Natural killer cell (primary cell): ENCODE measurements at regions not wholly inside any gene's neighbourhood (a gene's known extent, or its start where the extent isn't known, plus 50 kb on each side); places are given as distances from the start of the nearest gene placed in this dataset.

Experiments
- ATAC-seq, 3 donors: fragments of 150-1000 bp in 2 of 3; fragments of 200-7000 bp in 1 of 3; cut with Tn5 transposase; 1 replicate in 1 of 3; 2 replicates in 2 of 3; pipeline ENCODE4 v1.10.0; 2021; ENCODE audit warnings: mild to moderate bottlenecking in 2 of 3, moderate library complexity in 2 of 3
- DNase-seq, 2 donors: peaks; one replicate each; pipeline versions ENCODE4 v3.0.0 to v3.0.0-alpha.2; 2013 to 2021; ENCODE audit warnings: mixed read lengths in 1 of 2
- H3K27ac ChIP-seq: one replicate; pipeline ENCODE4 v1.5.1; 2013; ENCODE audit warnings: mild to moderate bottlenecking, low read length
- H3K27me3 ChIP-seq: one replicate; pipeline ENCODE4 v1.6.1; 2013; ENCODE audit warnings: low read length; ENCODE audit not compliant: control insufficient read depth, insufficient read depth
- H3K36me3 ChIP-seq: one replicate; pipeline ENCODE4 v1.6.1; 2013; ENCODE audit warnings: low read length; ENCODE audit not compliant: control insufficient read depth, insufficient read depth
- H3K4me1 ChIP-seq: one replicate; pipeline ENCODE4 v1.6.1; 2013; ENCODE audit warnings: low read length; ENCODE audit not compliant: control insufficient read depth, insufficient read depth
- H3K4me3 ChIP-seq: one replicate; pipeline ENCODE4 v1.5.1; 2013; ENCODE audit warnings: low read length
- H3K9me3 ChIP-seq: one replicate; pipeline ENCODE4 v1.6.1; 2013; ENCODE audit warnings: low read length; ENCODE audit not compliant: control insufficient read depth, insufficient read depth
- H3K27ac Mint-ChIP-seq, 2 donors: one replicate each; pipeline ENCODE4 v1.8.0; 2022; ENCODE audit warnings: mild to moderate bottlenecking in 2 of 2, mixed read lengths in 2 of 2, moderate library complexity in 1 of 2
- H3K27me3 Mint-ChIP-seq, 2 donors: one replicate each; pipeline ENCODE4 v1.8.0; 2022; ENCODE audit warnings: low read depth in 2 of 2, mixed read lengths in 2 of 2
- H3K36me3 Mint-ChIP-seq: one replicate; pipeline ENCODE4 v1.8.0; 2022; ENCODE audit warnings: mixed read lengths
- H3K4me1 Mint-ChIP-seq, 2 donors: one replicate each; pipeline ENCODE4 v1.8.0; 2022; ENCODE audit warnings: mixed read lengths in 2 of 2
- H3K4me3 Mint-ChIP-seq: one replicate; pipeline ENCODE4 v1.8.0; 2022; ENCODE audit warnings: mild to moderate bottlenecking, moderate library complexity, mixed read lengths
- H3K9me3 Mint-ChIP-seq, 2 donors: one replicate each; pipeline ENCODE4 v1.8.0; 2022; ENCODE audit warnings: mixed read lengths in 2 of 2
- CTCF ChIP-seq: fragments of 200-600 bp; IDR thresholded peaks from one replicate; pipeline ENCODE4 v1.8.0; 2022; ENCODE audit warnings: antibody characterized with exemption
- WGBS: methylation state at CpG from one replicate; pipeline ENCODE4 v1.1.7; 2013; ENCODE audit warnings: missing lambda C conversion rate; ENCODE audit not compliant: insufficient coverage; 5-methylcytosine and 5-hydroxymethylcytosine counted together
- intact Hi-C: fragments of 100-400 bp; cut with micrococcal nuclease; formaldehyde crosslinking; loops from one replicate; pipeline ENCODE4 v1.14.2; 2022

DNA sequence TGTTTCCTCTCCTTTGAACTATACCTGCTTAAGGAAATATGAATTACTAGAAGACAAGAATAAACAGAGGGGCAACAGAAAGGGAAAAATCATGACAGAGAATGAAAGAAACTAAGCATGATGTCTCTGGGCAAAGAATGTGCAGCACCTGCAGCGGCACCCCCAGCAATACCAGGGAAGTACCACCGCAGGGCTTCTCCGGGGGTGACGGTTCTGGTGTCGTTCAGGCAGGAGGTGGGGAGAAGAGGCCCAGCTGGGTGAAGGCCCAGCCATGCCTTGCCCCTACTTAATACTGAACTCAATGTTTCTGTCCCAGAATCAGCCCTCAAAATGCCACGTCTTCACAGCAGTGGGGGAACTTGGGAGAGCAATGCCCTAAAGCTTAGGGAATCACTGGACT lies 337.6 kb downstream of the CDC14C start:
- H3K27ac Mint-ChIP-seq: no peak overlapping the region
- no peak for ATAC-seq

GRCh38 chr7:49264530-49264929 lies 340.2 kb downstream of the CDC14C start:
- 65% methylated on average over 3 of the region's 3 CpGs for WGBS
- no peak for DNase-seq
- no peak for TF ChIP-seq CTCF
- no peak overlapping the region for H3K27ac Mint-ChIP-seq
- Histone ChIP-seq H3K27me3 (no peaks in the 10 kb centered on the region), H3K4me3 (no peak overlapping the region), H3K4me1 (no peaks in the 10 kb centered on the region), H3K27ac (no peak overlapping the region), H3K36me3 (no peaks in the 10 kb centered on the region), H3K9me3 (no peaks in the 10 kb centered on the region)
- intact Hi-C loops: no loop called here
- ATAC-seq: no peak
- H3K4me3 Mint-ChIP-seq: no peak overlapping the region
- H3K27me3 Mint-ChIP-seq: no peaks in the 10 kb centered on the region
- H3K9me3 Mint-ChIP-seq: peaks cover 0 to 2% of the 10 kb centered on the region in 2 donors
- no peaks in the 10 kb centered on the region for H3K4me1 Mint-ChIP-seq
- no peaks in the 10 kb centered on the region for H3K36me3 Mint-ChIP-seq

More for the DNA sequence above, 337.6 kb downstream of the CDC14C start:
- no peak overlapping the region for H3K27ac ChIP-seq
- no peaks in the 10 kb centered on the region for H3K36me3 ChIP-seq
- H3K4me3 ChIP-seq: no peak overlapping the region
- no peaks in the 10 kb centered on the region for H3K9me3 Mint-ChIP-seq
- TF ChIP-seq CTCF: no peak
- no peaks in the 10 kb centered on the region for H3K4me1 ChIP-seq
- intact Hi-C loops: no loop called here
- 90% methylated on average over 6 of the region's 6 CpGs for WGBS
- DNase-seq: no peak
- no peaks in the 10 kb centered on the region for H3K4me1 Mint-ChIP-seq
- H3K27me3 Mint-ChIP-seq: no peaks in the 10 kb centered on the region
- no peaks in the 10 kb centered on the region for H3K27me3 ChIP-seq
- H3K36me3 Mint-ChIP-seq: no peaks in the 10 kb centered on the region
- no peak overlapping the region for H3K4me3 Mint-ChIP-seq
- no peaks in the 10 kb centered on the region for H3K9me3 ChIP-seq

DNA sequence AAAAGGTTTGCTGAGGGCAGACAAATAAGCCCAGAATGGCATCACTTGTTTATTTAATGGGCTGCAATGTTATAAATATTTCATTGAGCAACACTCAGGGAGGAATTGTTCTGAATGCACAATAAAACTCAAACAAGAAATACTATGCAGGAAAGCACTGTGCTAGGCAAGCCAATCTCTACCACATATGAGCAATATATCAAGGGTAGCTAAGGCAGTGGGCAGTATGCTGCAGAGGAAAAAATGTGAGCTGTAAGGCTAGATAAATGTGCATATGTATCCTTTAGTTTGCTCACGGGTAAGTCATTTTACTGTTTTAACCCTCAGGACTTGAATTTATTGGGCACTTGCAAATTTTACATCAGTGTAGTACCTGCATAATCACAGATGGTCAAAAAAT lies 349.6 kb downstream of the CDC14C start:
- Histone ChIP-seq H3K4me3 (no peak overlapping the region), H3K27ac (no peak overlapping the region), H3K9me3 (no peaks in the 10 kb centered on the region), H3K27me3 (no peaks in the 10 kb centered on the region), H3K4me1 (no peaks in the 10 kb centered on the region), H3K36me3 (no peaks in the 10 kb centered on the region)
- no peaks in the 10 kb centered on the region for H3K4me1 Mint-ChIP-seq
- no peak for ATAC-seq
- intact Hi-C loops: no loop called here
- no peaks in the 10 kb centered on the region for H3K36me3 Mint-ChIP-seq
- WGBS: 86% methylated on average over 1 of the region's 1 CpG
- H3K27me3 Mint-ChIP-seq: no peaks in the 10 kb centered on the region
- H3K4me3 Mint-ChIP-seq: no peak overlapping the region
- no peak overlapping the region for H3K27ac Mint-ChIP-seq
- peaks cover 3 to 5% of the 10 kb centered on the region in 2 donors for H3K9me3 Mint-ChIP-seq
- DNase-seq: no peak
- TF ChIP-seq CTCF: no peak

DNA sequence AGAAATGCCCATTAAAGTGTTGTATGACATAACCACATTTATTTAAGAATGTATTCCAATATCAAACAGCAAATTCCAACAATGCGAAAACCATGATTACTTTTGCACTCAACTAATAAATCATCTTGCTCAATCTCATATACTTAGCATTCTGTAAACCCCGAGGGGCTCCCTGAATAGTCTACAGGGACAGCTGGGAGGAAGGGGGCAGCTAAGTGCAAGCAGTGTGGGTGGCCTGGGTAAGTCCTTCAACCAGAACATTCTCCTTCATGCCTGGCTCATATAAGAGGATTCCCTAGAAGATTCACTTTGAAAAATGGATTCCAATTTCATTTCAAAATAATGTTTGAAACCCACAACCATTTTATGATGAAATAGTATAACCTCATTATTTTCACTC lies 355.5 kb downstream of the CDC14C start:
- 70% methylated on average over 2 of the region's 2 CpGs for WGBS
- H3K4me1 ChIP-seq: no peaks in the 10 kb centered on the region
- no peak overlapping the region for H3K4me3 Mint-ChIP-seq
- H3K27me3 Mint-ChIP-seq: no peaks in the 10 kb centered on the region
- H3K27me3 ChIP-seq: no peaks in the 10 kb centered on the region
- TF ChIP-seq CTCF: no peak
- H3K36me3 ChIP-seq: no peaks in the 10 kb centered on the region
- no peak for DNase-seq
- ATAC-seq: no peak
- no peaks in the 10 kb centered on the region for H3K36me3 Mint-ChIP-seq
- no peak overlapping the region for H3K4me3 ChIP-seq
- H3K27ac ChIP-seq: no peak overlapping the region
- H3K9me3 ChIP-seq: no peaks in the 10 kb centered on the region
- no peak overlapping the region for H3K27ac Mint-ChIP-seq
- H3K4me1 Mint-ChIP-seq: no peaks in the 10 kb centered on the region
- intact Hi-C loops: no loop called here
- H3K9me3 Mint-ChIP-seq: peaks cover 6 to 16% of the 10 kb centered on the region in 2 donors
